GM21825 (cell line): ENCODE measurements at regions not wholly inside any gene's neighbourhood (a gene's known extent, or its start where the extent isn't known, plus 50 kb on each side); places are given as distances from the start of the nearest gene placed in this dataset.

Experiments used
- ATAC-seq: cut with Tn5 transposase; IDR thresholded peaks from one replicate; pipeline ENCODE4 v1.9.1; 2021; ENCODE audit warnings: mild to moderate bottlenecking, moderate library complexity; ENCODE audit not compliant: unreplicated experiment

- ATAC-seq: no peak
Observed at GRCh38 chr6:14912706-14913105, 333.2 kb upstream of the JARID2 start.

- ATAC-seq: no peak
Observed at GRCh38 chr6:14913931-14914330, 331.9 kb upstream of the JARID2 start.

- no peak for ATAC-seq
Observed at GRCh38 chr6:14915888-14916832, 329.7 kb upstream of the JARID2 start.

- no peak for ATAC-seq
Observed at GRCh38 chr6:14917109-14917910, 328.6 kb upstream of the JARID2 start.

GRCh38 chr6:14918200-14918907 lies 327.5 kb upstream of the JARID2 start:
- no peak for ATAC-seq

- no peak for ATAC-seq
Observed at GRCh38 chr6:14919038-14919670, 326.7 kb upstream of the JARID2 start.

GRCh38 chr6:14920276-14920675 lies 325.6 kb upstream of the JARID2 start:
- ATAC-seq: no peak

GRCh38 chr6:14921170-14921569 lies 324.7 kb upstream of the JARID2 start:
- ATAC-seq: no peak

GRCh38 chr6:14921878-14922671 lies 323.8 kb upstream of the JARID2 start:
- no peak for ATAC-seq

- no peak for ATAC-seq
Observed at GRCh38 chr6:14922706-14923460, 323.0 kb upstream of the JARID2 start.

- ATAC-seq: no peak
Observed at GRCh38 chr6:14924126-14925024, 321.5 kb upstream of the JARID2 start.

GRCh38 chr6:14925025-14925698 lies 320.7 kb upstream of the JARID2 start:
- no peak for ATAC-seq

- no peak for ATAC-seq
Observed at GRCh38 chr6:14925699-14926026, 320.2 kb upstream of the JARID2 start.

GRCh38 chr6:14927398-14927797 lies 318.5 kb upstream of the JARID2 start:
- ATAC-seq: no peak

- no peak for ATAC-seq
Observed at GRCh38 chr6:14929291-14929690, 316.6 kb upstream of the JARID2 start.

GRCh38 chr6:14930366-14930989 lies 315.4 kb upstream of the JARID2 start:
- no peak for ATAC-seq

GRCh38 chr6:14932485-14933182 lies 313.2 kb upstream of the JARID2 start:
- ATAC-seq: no peak
